ENCODE measurements at regions not wholly inside any gene's neighbourhood (a gene's known extent, or its start where the extent isn't known, plus 50 kb on each side); places are given as distances from the start of the nearest gene placed in this dataset.
"Not testable (repeated sequence)": the region's sequence is repeated elsewhere in the genome, so short reads cannot be mapped to it uniquely, and the experiment has no call there.

DNA sequence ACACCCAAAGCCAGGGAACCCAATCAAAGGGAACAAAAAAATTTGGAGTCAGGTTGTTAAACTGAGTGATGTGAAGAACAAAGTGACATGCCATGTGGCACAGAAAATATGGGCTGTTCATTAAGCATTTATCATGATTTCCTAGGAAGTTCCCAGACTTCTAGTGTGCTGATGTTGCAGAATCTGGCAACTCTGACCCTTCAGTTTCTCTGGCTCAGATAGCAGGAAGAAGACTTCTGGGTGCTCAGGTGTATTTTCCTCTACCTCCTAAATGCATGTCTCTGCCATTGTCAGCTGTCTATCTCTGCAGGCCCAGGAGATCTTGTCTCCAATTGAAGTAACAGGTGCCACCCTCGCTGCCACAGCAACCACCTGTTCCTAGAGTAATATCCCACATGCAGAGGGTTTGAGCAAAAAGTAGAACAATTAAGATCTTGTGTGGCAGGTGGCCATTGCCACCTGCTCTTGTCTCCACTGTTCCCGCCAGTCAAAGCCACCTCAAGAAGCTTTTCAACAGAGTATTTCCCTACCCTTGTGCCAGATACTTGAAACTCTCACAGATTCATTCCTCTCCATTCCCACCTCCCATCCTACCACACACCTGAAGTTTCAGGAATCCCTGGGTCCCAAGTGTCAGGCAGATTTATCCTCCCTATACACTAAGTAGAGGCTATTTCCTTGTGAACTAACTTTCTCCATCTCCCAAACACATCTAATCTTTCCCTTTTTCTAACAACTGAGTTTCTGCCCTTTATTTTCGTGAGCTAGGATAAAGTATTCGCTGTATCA lies 533.7 kb upstream of the CHAC2 start:
- no peak overlapping the region for H3K27ac Mint-ChIP-seq

DNA sequence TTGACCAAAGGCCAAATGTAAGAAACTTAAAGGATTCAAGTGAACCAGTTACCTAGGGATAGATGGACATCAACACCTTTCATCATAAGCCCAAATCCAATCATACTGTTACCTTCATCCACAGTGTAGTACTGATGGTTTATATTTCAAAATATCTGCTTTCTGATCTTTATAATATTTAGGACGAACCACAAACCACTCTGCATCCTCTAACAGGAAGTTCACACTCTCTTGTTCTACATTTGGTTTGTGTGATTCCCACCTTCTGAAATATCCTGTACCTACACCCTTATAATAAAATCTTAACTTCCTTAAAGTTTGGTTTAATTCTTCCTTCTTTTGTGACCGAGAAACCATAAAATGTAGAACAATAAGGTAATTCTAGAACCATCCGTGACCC lies 535.7 kb upstream of the CHAC2 start:
- Mint-ChIP-seq H3K4me3 (no peak overlapping the region), H3K4me1 (ENCODE audit: low read depth) (no peaks in the 10 kb centered on the region)

More for the DNA sequence above, 533.7 kb upstream of the CHAC2 start:
- Mint-ChIP-seq H3K4me3 (no peak overlapping the region), H3K4me1 (ENCODE audit: low read depth) (no peaks in the 10 kb centered on the region), H3K9me3 (no peaks in the 10 kb centered on the region), H3K27me3 (ENCODE audit: low read depth) (no peaks in the 10 kb centered on the region), H3K36me3 (ENCODE audit: insufficient read depth in 2 of 2) (no peaks in the 10 kb centered on the region)
- ATAC-seq (replicated peaks in 1 of 2) (no peak), DNase-seq (no peak)

DNA sequence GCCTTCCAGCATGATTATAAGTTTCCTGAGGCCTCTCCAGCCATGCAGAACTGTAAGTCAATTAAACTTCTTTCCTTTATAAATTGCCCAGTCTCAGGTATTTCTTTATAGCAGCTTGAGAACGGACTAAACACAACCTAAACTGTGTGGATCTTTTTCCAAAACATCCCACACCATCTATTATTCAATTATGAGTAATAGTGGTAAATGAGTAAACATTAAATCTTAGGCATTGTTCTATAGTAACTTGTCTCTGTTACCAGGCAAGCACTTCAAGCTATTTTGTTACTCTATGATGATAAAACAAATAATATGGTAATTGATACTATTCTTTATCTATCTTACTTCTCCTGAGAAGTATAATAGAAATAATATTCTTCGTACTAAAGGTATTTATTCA lies 536.9 kb upstream of the CHAC2 start:
- Mint-ChIP-seq H3K27me3 (ENCODE audit: low read depth) (no peaks in the 10 kb centered on the region), H3K36me3 (ENCODE audit: insufficient read depth in 2 of 2) (no peaks in the 10 kb centered on the region), H3K4me1 (ENCODE audit: low read depth) (no peaks in the 10 kb centered on the region), H3K4me3 (no peak overlapping the region), H3K9me3 (no peaks in the 10 kb centered on the region), H3K27ac (no peak overlapping the region)
- DNase-seq: no peak
- no peak for ATAC-seq (replicated peaks in 1 of 2)

More for the DNA sequence above, 535.7 kb upstream of the CHAC2 start:
- ATAC-seq (replicated peaks in 1 of 2) (no peak), DNase-seq (no peak)
- H3K36me3 Mint-ChIP-seq (ENCODE audit: insufficient read depth in 2 of 2): no peaks in the 10 kb centered on the region
- no peaks in the 10 kb centered on the region for H3K9me3 Mint-ChIP-seq
- no peaks in the 10 kb centered on the region for H3K27me3 Mint-ChIP-seq (ENCODE audit: low read depth)
- H3K27ac Mint-ChIP-seq: no peak overlapping the region

DNA sequence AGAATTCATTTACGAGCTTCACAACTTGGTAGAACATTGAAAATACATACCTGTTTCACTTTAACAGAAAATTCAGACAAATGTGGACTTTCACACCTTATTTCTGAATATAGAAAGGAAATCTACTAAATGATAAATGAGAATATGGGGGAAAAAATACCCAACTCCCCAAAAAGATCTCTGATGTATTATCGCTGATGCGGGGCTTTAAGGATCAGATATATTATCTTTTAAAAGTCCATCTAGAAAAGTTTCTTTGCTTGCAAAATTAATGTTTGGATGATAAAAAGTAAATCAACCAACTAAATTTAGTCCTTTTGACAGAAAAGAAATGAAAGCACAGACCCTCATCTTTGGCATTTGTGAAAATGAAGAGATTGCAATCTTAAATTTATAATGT lies 540.1 kb upstream of the CHAC2 start:
- no peaks in the 10 kb centered on the region for H3K36me3 Mint-ChIP-seq (ENCODE audit: insufficient read depth in 2 of 2)
- H3K4me1 Mint-ChIP-seq (ENCODE audit: low read depth): no peaks in the 10 kb centered on the region
- no peak overlapping the region for H3K4me3 Mint-ChIP-seq
- H3K27ac Mint-ChIP-seq: no peak overlapping the region
- no peaks in the 10 kb centered on the region for H3K27me3 Mint-ChIP-seq (ENCODE audit: low read depth)
- ATAC-seq (replicated peaks in 1 of 2) (no peak), DNase-seq (no peak)
- H3K9me3 Mint-ChIP-seq: no peaks in the 10 kb centered on the region

DNA sequence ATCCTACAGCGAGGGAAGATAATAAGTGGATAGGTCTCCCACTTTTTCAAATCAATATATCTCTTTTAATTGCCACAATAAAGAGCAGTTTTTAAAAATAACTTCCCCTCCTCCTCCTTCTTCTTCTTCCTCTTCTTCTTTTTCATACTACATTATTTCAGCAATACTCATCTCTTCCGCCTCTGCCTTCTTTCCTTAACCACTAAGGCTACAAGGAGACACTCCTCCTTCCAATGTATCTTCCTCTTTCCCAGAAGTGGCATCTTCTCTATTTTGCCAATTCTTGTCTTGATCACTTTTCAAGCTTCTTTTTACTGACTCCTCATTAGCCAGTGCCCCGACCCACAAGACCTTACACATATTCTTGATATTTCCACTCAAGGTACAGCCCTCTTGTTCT lies 546.6 kb upstream of the CHAC2 start:
- no peaks in the 10 kb centered on the region for H3K27me3 Mint-ChIP-seq (ENCODE audit: low read depth)
- H3K36me3 Mint-ChIP-seq (ENCODE audit: insufficient read depth in 2 of 2): peaks cover 0 to 2% of the 10 kb centered on the region in 2 donors
- DNase-seq: no peak
- no peaks in the 10 kb centered on the region for H3K4me1 Mint-ChIP-seq (ENCODE audit: low read depth)
- H3K27ac Mint-ChIP-seq: no peak overlapping the region
- no peak for ATAC-seq (replicated peaks in 1 of 2)
- no peak overlapping the region for H3K4me3 Mint-ChIP-seq
- peaks cover 3 to 4% of the 10 kb centered on the region in 2 donors for H3K9me3 Mint-ChIP-seq

DNA sequence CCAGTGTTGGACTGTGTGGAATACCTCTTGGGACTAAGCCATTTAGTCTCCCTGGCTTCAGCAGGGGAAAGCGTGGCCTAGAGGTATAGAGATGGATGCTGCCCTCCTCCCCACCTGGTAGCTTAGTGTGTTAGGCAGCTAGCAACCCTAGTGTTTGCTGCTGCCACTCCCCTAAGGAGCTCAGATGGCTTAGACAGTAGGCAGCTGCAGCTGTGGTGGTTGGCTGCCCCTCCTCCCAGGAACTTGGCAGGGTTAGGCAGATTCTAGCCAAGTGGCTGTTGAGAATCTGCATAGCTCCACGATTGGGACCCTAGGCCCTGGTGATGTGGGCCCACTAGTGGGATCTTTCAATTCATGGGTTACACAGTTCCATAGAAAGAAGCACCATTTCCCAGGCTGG lies 550.4 kb upstream of the CHAC2 start:
- H3K4me3 Mint-ChIP-seq: no peak overlapping the region
- H3K4me1 Mint-ChIP-seq (ENCODE audit: low read depth): no peaks in the 10 kb centered on the region
- peaks cover 12 to 17% of the 10 kb centered on the region in 2 donors for H3K9me3 Mint-ChIP-seq
- no peak for DNase-seq
- ATAC-seq (replicated peaks in 1 of 2): no peak
- no peaks in the 10 kb centered on the region for H3K27me3 Mint-ChIP-seq (ENCODE audit: low read depth)
- peaks cover 1 to 2% of the 10 kb centered on the region in 2 donors for H3K36me3 Mint-ChIP-seq (ENCODE audit: insufficient read depth in 2 of 2)
- H3K27ac Mint-ChIP-seq: no peak overlapping the region

DNA sequence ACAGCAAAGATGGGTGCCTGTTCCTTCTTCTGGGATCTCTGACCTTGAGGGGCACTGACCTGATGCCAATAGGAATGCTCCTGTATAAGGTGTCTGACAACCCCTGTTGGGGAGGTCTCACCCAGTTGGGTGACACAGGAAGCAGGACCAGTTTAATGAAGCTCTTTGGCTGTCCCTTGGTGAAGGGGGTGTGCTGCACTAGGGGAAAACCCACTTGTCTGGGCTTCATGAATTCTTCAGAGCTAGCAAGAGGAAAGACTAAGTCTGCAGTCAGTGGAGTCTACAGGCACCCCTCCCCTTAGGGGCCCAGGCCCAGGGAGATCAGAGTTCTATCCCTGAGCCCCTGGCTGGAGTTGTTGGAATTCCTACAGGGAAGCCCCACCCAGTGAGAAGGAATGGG lies 550.8 kb upstream of the CHAC2 start:
- no peak overlapping the region for H3K27ac Mint-ChIP-seq
- H3K9me3 Mint-ChIP-seq: peaks cover 12 to 17% of the 10 kb centered on the region in 2 donors
- H3K27me3 Mint-ChIP-seq (ENCODE audit: low read depth): no peaks in the 10 kb centered on the region
- H3K4me1 Mint-ChIP-seq (ENCODE audit: low read depth): no peaks in the 10 kb centered on the region
- no peak for ATAC-seq (replicated peaks in 1 of 2)
- DNase-seq: no peak
- H3K36me3 Mint-ChIP-seq (ENCODE audit: insufficient read depth in 2 of 2): peaks cover 1 to 2% of the 10 kb centered on the region in 2 donors
- H3K4me3 Mint-ChIP-seq: no peak overlapping the region

DNA sequence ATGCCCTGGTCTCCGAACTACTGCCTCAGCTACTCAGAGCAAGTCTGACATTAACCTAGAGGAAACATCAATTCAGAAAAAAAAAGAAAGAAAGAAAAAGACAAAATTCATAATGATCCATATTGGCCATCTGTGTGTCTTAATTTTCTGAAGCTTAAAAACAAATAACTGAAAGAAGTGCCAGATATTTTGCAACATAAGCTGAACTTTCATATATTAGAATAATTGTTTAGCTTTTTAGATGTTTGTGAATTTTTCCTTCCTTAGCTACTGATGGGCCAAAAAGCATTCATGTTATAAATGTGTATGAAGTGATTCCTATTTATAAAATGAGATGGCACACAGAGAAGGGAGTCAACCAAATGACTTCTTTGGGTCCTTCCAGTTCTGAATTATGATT lies 555.0 kb upstream of the CHAC2 start:
- no peaks in the 10 kb centered on the region for H3K4me1 Mint-ChIP-seq (ENCODE audit: low read depth)
- no peak for DNase-seq
- ATAC-seq (replicated peaks in 1 of 2): no peak
- H3K4me3 Mint-ChIP-seq: no peak overlapping the region
- H3K36me3 Mint-ChIP-seq (ENCODE audit: insufficient read depth in 2 of 2): peaks cover 1 to 2% of the 10 kb centered on the region in 2 donors
- H3K27ac Mint-ChIP-seq: no peak overlapping the region
- H3K9me3 Mint-ChIP-seq: peaks cover 9 to 17% of the 10 kb centered on the region in 2 donors
- H3K27me3 Mint-ChIP-seq (ENCODE audit: low read depth): no peaks in the 10 kb centered on the region

DNA sequence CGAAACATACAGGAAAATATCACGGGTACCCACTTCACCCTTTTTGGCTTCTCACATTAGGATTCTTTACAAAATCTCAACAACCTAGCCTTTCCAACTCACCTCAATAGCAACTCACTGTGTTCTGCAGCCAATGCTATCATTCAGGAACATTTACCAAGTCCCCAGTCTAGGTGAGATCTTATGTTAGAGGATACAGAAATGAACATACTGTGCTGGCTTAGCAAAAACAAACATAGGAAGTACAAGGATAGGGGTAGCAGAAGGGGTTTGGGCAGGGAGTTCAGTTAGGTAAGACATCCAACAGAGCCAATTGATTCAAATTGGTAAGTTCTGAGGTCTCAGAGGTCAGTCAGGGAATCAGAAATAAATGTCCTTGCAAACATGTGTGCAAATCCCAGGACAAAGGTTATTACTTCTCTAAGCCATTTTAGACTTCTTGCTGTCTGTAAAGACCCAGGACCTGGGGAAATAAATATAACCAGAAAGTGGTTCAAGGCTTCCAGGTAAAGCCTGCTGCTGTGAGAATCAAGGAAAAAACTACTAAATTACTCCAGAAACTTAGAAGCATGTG lies 556.3 kb upstream of the CHAC2 start:
- H3K27ac Mint-ChIP-seq: no peak overlapping the region
- DNase-seq: no peak
- no peaks in the 10 kb centered on the region for H3K27me3 Mint-ChIP-seq (ENCODE audit: low read depth)
- peaks cover 9 to 16% of the 10 kb centered on the region in 2 donors for H3K9me3 Mint-ChIP-seq
- H3K4me3 Mint-ChIP-seq: no peak overlapping the region
- H3K4me1 Mint-ChIP-seq (ENCODE audit: low read depth): no peaks in the 10 kb centered on the region
- H3K36me3 Mint-ChIP-seq (ENCODE audit: insufficient read depth in 2 of 2): peaks cover 1 to 2% of the 10 kb centered on the region in 2 donors
- ATAC-seq (replicated peaks in 1 of 2): no peak

DNA sequence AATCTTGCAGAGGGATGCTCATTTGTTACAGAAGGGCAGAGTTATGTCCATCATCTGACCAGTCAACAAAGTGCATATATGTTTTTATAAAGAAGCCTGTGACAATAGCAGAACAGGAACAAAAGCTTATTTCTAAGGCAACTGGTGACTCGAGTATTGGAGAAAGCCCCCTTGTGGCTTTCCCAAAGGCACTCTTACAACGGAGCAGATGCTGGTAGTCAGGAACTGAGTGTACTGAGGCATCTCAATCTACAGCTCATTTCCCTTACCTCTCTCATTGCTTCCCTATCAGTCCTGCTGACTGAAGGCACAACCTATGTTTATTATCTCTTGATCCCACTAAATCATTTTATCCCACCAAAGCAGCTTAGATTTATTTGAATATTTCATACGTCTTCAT lies 557.1 kb upstream of the CHAC2 start:
- ATAC-seq (replicated peaks in 1 of 2) (no peak), DNase-seq (no peak)
- H3K4me1 Mint-ChIP-seq (ENCODE audit: low read depth): no peaks in the 10 kb centered on the region
- H3K4me3 Mint-ChIP-seq: no peak overlapping the region
- H3K27ac Mint-ChIP-seq: no peak overlapping the region
- H3K36me3 Mint-ChIP-seq (ENCODE audit: insufficient read depth in 2 of 2): peaks cover 0 to 1% of the 10 kb centered on the region in 2 donors
- no peaks in the 10 kb centered on the region for H3K27me3 Mint-ChIP-seq (ENCODE audit: low read depth)
- peaks cover 9 to 10% of the 10 kb centered on the region in 2 donors for H3K9me3 Mint-ChIP-seq

DNA sequence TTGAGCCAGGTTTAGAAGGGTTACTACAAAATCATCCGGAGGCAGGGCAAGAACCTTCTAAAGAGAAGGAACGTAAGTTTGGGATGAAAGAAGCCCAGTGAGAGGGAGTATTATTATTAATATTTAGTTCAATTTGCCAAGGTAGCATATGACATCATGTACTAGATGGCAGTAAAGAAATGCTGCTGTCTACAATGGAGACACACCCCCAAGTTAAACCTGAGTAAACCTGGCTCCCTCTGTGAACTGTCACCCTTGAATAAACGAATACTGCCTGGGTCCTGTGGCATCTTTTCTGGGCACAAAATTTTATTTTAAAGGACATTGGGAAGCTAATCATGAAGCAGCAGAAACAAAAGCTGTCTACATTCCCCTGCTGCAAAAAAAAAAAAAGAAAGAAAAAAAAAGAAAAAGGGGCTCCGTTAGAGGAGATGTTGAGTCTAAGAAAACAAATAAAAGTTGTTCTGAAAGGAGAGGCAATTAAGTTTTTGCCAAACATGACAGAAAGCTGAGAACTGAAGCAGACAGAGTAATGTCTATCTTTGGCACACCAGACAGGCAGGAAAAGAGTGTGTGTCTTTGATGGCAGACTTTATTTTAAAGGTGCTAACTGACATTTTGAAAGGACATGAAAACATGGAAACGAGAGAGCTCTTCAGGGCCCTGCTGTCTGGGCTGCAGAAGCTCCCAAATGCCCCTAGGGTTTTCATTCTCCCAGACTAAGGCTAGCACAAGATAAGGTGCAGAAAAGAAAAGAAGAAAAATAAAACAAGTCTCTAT lies 557.7 kb upstream of the CHAC2 start:
- Mint-ChIP-seq H3K9me3 (peaks cover 6 to 10% of the 10 kb centered on the region in 2 donors), H3K27me3 (ENCODE audit: low read depth) (no peaks in the 10 kb centered on the region), H3K36me3 (ENCODE audit: insufficient read depth in 2 of 2) (peaks cover 0 to 1% of the 10 kb centered on the region in 2 donors), H3K27ac (no peak overlapping the region), H3K4me3 (no peak overlapping the region), H3K4me1 (ENCODE audit: low read depth) (no peaks in the 10 kb centered on the region)
- ATAC-seq (replicated peaks in 1 of 2) (no peak), DNase-seq (no peak)

DNA sequence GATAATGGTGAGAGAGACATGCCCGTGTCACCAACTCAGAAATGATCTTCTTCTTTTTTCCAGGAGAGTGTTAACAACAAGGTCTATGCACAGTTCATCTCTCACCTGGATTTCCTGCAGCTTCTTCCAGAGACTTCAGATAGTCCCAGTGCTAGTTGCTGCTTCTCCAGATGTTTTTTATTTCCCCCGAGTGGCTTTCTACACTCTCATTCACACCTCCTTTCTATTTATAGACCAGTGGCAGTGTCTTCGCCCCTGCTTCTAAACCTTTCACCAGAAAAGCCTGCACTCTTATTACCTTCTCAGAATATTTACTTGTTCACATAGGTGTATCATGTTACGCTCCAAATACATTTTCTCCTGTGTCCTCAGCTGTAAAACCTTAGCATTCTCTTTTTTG lies 558.8 kb upstream of the CHAC2 start:
- ATAC-seq (replicated peaks in 1 of 2): no peak
- no peak overlapping the region for H3K27ac Mint-ChIP-seq
- peaks cover 0 to 2% of the 10 kb centered on the region in 2 donors for H3K9me3 Mint-ChIP-seq
- no peaks in the 10 kb centered on the region for H3K27me3 Mint-ChIP-seq (ENCODE audit: low read depth)
- H3K4me3 Mint-ChIP-seq: no peak overlapping the region
- no peaks in the 10 kb centered on the region for H3K4me1 Mint-ChIP-seq (ENCODE audit: low read depth)
- DNase-seq: no peak
- no peaks in the 10 kb centered on the region for H3K36me3 Mint-ChIP-seq (ENCODE audit: insufficient read depth in 2 of 2)

DNA sequence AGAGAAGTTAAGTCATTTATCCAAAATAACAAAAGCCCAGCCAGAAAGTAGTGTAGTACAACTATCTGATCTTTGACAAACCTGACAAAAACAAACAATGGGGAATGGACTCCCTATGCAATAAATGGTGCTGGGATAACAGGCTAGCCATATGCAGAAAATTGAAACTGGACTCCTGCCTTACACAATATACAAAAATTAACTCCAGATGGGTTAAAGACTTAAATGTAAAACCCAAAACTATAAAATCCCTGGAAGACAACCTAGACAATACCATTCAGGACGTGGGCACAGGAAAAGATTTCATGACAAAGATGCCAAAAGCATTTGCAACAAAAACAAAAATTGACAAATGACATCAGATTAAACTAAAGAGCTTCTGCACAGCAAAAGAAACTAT lies 561.4 kb upstream of the CHAC2 start:
- H3K9me3 Mint-ChIP-seq; H3K4me1 Mint-ChIP-seq (ENCODE audit: low read depth); DNase-seq; ATAC-seq (replicated peaks in 1 of 2); H3K27me3 Mint-ChIP-seq (ENCODE audit: low read depth); H3K4me3 Mint-ChIP-seq; H3K27ac Mint-ChIP-seq; H3K36me3 Mint-ChIP-seq (ENCODE audit: insufficient read depth in 2 of 2): not testable (repeated sequence)

Measured in activated T-cell treated with anti-CD3 and anti-CD28 coated beads, Interleukin-2, amount 50 U/mL, for 72 hours (primary cell).